Calu3 (cell line): ENCODE measurements at regions not wholly inside any gene's neighbourhood (a gene's known extent, or its start where the extent isn't known, plus 50 kb on each side); places are given as distances from the start of the nearest gene placed in this dataset.

ENCODE experiments used
- BruUV-seq: library from RNA; stranded (reverse); fragments of 400-500 nt; replicated peaks from 2 replicates; lab custom pipeline; 2021; lab: Mats Ljungman, UMichigan
- CTCF ChIA-PET: fragments of 300-600 bp; sonication (Branson Sonifier 250); formaldehyde crosslinking; loops from one replicate; lab custom pipeline; 2022; ENCODE audit warnings: antibody characterized with exemption; lab: Charles Lee
- DNase-seq: peaks from one replicate; pipeline ENCODE4 v3.0.0; 2022
- H3K27ac Mint-ChIP-seq: one replicate; pipeline ENCODE4 v1.8.0; 2022; ENCODE audit warnings: mixed read lengths; ENCODE audit not compliant: unreplicated experiment
- H3K27me3 Mint-ChIP-seq: one replicate; pipeline ENCODE4 v1.8.0; 2022; ENCODE audit warnings: mixed read lengths; ENCODE audit not compliant: unreplicated experiment
- H3K36me3 Mint-ChIP-seq: one replicate; pipeline ENCODE4 v1.8.0; 2022; ENCODE audit warnings: mild to moderate bottlenecking, moderate library complexity, mixed read lengths; ENCODE audit not compliant: insufficient read depth, unreplicated experiment
- H3K4me1 Mint-ChIP-seq: one replicate; pipeline ENCODE4 v1.8.0; 2022; ENCODE audit warnings: mild to moderate bottlenecking, low read depth, mixed read lengths; ENCODE audit not compliant: unreplicated experiment
- H3K4me3 Mint-ChIP-seq: one replicate; pipeline ENCODE4 v1.8.0; 2022; ENCODE audit warnings: mild to moderate bottlenecking, low read depth, moderate library complexity, mixed read lengths; ENCODE audit not compliant: unreplicated experiment
- H3K9me3 Mint-ChIP-seq: one replicate; pipeline ENCODE4 v1.8.0; 2022; ENCODE audit warnings: low read depth, mixed read lengths; ENCODE audit not compliant: unreplicated experiment
- intact Hi-C: fragments of 100-400 bp; cut with micrococcal nuclease; formaldehyde crosslinking; loops from one replicate; pipeline ENCODE4 v1.10.0; 2022; ENCODE audit not compliant: unreplicated experiment
- TF ChIP-seq, protein P1 (sequence below): fragments of 200-600 bp; IDR thresholded peaks from one replicate; pipeline ENCODE4 v1.8.0; 2022; ENCODE audit warnings: antibody characterized with exemption; ENCODE audit not compliant: unreplicated experiment

DNA sequence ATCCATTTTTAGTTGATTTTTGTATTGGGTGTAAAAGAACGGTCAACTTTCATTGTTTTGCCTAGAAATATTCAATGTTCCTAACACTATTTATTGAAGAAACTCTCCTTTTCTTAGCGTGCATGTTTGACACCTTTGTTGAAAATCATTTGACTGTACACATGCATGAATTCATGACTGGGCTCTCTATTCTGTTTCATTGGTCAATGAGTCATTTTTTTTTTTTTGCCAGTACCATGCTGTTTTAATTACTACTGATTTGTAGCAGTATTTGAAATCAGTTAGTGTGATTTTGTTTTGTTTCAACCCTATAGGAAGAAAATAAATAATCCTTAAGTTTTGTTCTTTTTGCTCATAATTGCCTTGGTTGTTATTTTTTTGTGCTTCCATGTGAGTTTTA lies 828.7 kb downstream of the SUCLG1 start:
- intact Hi-C loops: no loop called here

DNA sequence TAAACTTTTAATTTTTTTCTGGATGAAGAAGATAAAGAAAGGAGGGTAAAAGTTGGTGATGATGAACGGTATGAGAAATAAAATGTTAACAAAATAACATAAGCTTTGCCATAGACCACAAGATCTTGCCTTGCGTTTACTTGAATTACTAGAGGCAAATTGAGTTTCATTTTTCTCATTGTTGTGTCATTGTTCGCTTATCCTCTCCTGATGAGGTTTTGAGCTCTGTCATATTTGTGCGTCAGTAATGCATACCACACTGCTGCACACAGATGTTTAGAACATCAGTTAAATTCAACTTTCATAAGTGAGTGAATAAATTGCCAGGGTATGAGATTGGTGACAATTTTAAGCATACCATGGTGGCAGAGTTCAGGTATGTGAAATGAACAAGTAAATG lies 843.6 kb downstream of the SUCLG1 start:
- DNase-seq: no peak
- CTCF ChIA-PET: no interaction called here
- no peaks in the 10 kb centered on the region for H3K36me3 Mint-ChIP-seq
- H3K4me1 Mint-ChIP-seq: no peaks in the 10 kb centered on the region
- no peak overlapping the region for H3K4me3 Mint-ChIP-seq
- TF ChIP-seq, protein P1, sequence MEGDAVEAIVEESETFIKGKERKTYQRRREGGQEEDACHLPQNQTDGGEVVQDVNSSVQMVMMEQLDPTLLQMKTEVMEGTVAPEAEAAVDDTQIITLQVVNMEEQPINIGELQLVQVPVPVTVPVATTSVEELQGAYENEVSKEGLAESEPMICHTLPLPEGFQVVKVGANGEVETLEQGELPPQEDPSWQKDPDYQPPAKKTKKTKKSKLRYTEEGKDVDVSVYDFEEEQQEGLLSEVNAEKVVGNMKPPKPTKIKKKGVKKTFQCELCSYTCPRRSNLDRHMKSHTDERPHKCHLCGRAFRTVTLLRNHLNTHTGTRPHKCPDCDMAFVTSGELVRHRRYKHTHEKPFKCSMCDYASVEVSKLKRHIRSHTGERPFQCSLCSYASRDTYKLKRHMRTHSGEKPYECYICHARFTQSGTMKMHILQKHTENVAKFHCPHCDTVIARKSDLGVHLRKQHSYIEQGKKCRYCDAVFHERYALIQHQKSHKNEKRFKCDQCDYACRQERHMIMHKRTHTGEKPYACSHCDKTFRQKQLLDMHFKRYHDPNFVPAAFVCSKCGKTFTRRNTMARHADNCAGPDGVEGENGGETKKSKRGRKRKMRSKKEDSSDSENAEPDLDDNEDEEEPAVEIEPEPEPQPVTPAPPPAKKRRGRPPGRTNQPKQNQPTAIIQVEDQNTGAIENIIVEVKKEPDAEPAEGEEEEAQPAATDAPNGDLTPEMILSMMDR: no peak
- intact Hi-C loops: no loop called here
- peaks cover 14% of the 10 kb centered on the region for H3K9me3 Mint-ChIP-seq
- BruUV-seq: no TSS peak
- H3K27ac Mint-ChIP-seq: no peak overlapping the region
- H3K27me3 Mint-ChIP-seq: no peaks in the 10 kb centered on the region

More for the DNA sequence above, 828.7 kb downstream of the SUCLG1 start:
- Mint-ChIP-seq H3K4me1 (no peaks in the 10 kb centered on the region), H3K27ac (no peak overlapping the region), H3K27me3 (no peaks in the 10 kb centered on the region), H3K36me3 (no peaks in the 10 kb centered on the region), H3K4me3 (no peak overlapping the region), H3K9me3 (peaks cover 12% of the 10 kb centered on the region)
- TF ChIP-seq, protein P1: no peak
- no TSS peak for BruUV-seq
- CTCF ChIA-PET: no interaction called here
- DNase-seq: no peak

DNA sequence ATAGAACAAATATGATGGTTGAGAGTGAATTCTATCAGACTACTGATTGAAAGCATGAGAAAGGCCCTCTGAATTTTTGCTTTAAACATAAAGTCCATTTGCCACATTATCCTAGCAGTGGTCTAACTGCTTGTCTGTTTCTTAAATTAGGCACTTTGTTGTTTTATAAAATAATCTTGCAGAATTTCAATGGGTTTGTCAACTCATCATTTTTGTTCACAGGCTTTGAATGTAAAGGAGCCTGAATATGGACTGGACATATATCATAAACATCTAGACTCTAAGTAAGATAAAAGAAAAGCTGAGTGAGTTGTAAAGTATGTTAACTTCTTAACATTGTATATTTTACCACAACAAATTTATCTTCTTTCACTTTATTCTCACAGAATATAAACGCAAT lies 845.9 kb downstream of the SUCLG1 start:
- no peaks in the 10 kb centered on the region for H3K27me3 Mint-ChIP-seq
- H3K9me3 Mint-ChIP-seq: peaks cover 9% of the 10 kb centered on the region
- H3K4me1 Mint-ChIP-seq: no peaks in the 10 kb centered on the region
- no TSS peak for BruUV-seq
- no peak for DNase-seq
- CTCF ChIA-PET: interaction anchor here (0.6 kb wide), 1 partner anchor 1714 kb away, joined by 5 read pairs; no protein-coding TSS in a partner anchor
- H3K27ac Mint-ChIP-seq: no peak overlapping the region
- H3K36me3 Mint-ChIP-seq: no peaks in the 10 kb centered on the region
- intact Hi-C loops: no loop called here
- TF ChIP-seq, protein P1: no peak
- no peak overlapping the region for H3K4me3 Mint-ChIP-seq

DNA sequence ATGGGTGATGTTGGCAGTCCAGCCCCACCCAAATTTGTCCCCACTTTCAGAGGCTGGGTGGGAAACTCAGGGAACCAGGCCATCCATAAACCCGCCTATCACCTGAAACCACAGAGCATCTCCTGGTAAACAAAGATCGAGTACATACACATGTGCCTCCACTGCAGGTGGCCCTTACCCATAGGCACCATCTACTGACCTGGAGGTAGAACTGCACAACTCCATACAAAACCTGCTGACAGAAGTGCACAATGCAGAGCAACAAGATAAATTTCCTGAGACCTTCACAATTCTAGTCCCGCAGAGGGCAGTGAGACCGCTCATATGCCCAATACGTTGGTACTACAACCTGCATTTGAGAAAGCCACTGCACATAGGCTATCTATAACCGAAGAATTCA lies 856.3 kb downstream of the SUCLG1 start:
- Mint-ChIP-seq H3K9me3 (peaks cover 20% of the 10 kb centered on the region), H3K36me3 (no peaks in the 10 kb centered on the region), H3K27me3 (no peaks in the 10 kb centered on the region), H3K4me3 (no peak overlapping the region), H3K4me1 (no peaks in the 10 kb centered on the region), H3K27ac (no peak overlapping the region)
- TF ChIP-seq, protein P1: no peak
- intact Hi-C loops: no loop called here
- CTCF ChIA-PET: no interaction called here
- BruUV-seq: no TSS peak
- DNase-seq: no peak
